Stimulated activated naive CD4-positive, alpha-beta T cell (primary cell): ENCODE measurements at regions not wholly inside any gene's neighbourhood (a gene's known extent, or its start where the extent isn't known, plus 50 kb on each side); places are given as distances from the start of the nearest gene placed in this dataset.

ENCODE experiments used
- DNase-seq, 6 experiments: peaks; one replicate each; lab custom pipeline; 2025; lab: John Stamatoyannopoulos, UW

- DNase-seq: no peak
Observed at GRCh38 chr4:44806071-44806470, 79.7 kb upstream of the GNPDA2 start.

DNA sequence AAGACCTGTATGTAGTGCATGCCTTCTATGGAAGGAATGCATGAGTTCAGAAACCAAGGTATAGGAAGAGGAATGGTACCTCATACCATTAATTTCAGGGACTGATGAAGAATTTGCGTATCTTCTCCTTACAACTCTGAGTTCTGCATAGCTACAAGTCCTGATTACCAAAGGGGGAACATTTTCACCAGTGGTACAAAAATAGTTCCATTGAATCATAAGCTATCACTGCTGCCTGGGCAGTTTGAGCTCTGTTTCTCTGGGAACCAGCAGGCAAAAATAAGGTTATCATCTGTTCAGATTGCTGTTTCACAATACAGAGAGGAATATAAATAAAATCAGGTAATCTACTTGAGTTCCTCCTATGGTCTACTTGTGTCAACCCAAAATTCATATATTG, 77.9 kb upstream of the GNPDA2 start:
- DNase-seq: no peak

DNA sequence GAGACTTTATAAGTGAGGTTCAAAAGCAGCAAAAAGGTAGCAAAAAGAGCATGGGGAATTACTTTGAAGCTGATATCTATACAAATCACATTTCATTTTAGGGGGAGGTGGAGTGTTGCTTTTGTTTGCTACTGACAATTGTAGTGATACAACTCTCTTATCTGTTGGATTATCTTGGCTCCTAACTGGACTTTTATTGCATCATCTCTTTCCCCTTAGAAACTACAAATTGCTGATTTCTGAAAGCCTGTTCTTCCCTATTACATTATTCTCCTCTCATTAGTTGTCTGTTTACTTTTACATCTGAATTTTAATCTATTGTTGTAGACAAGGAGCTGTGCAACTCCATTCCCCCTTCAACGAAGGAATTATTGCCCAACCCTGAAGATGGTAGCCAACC, 75.0 kb upstream of the GNPDA2 start:
- DNase-seq: no peak

DNA sequence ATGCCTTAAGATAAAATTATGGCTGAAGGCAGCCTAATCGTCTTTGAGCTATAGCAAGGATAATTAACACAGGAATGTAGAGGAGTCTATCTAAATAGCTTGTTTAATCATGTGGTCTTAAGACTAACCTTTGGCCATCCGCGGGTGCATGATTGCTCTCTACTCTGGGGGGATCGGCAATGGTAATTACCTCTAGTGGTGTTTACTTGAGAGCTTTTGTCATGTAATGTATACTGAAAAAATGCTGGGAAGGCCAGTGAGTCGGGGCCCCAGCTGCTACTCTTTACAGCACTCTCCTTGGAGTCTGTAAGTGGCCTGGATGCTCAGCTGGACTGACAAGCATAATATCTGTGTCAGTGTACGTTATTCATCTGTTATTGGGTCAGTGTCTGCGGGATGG, 65.5 kb upstream of the GNPDA2 start:
- no peak for DNase-seq

- no peak for DNase-seq
Observed at GRCh38 chr4:44777115-44777514, 50.8 kb upstream of the GNPDA2 start.
